ENCODE measurements at regions not wholly inside any gene's neighbourhood (a gene's known extent, or its start where the extent isn't known, plus 50 kb on each side); places are given as distances from the start of the nearest gene placed in this dataset.

GRCh38 chr2:146458585-146458984, 1386.2 kb upstream of the ACVR2A start:
- TF ChIP-seq CTCF (IDR thresholded peaks at IDR 0.05 in 2 of 3, conservative IDR thresholded peaks at IDR 0.05 in 1 of 3; ENCODE audit: borderline replicate concordance in 1 of 3, insufficient read depth in 1 of 3, low read depth in 2 of 3, low read length in 2 of 3) (no peak), CEBPB (IDR thresholded peaks at IDR 0.05; ENCODE audit: low read depth) (no peak), POLR2A (IDR thresholded peaks at IDR 0.05; ENCODE audit: borderline replicate concordance, extremely low read depth, insufficient read depth, insufficient read length) (no peak), REST (IDR thresholded peaks at IDR 0.05; ENCODE audit: low read depth) (no peak), EZH2phosphoT487 (IDR thresholded peaks at IDR 0.05; ENCODE audit: borderline replicate concordance) (no peak), YY1 (IDR thresholded peaks at IDR 0.05; ENCODE audit: extremely low read depth, insufficient replicate concordance, low read depth, low read length) (no peak), TCF7L2 (IDR thresholded peaks at IDR 0.05; ENCODE audit: borderline replicate concordance, extremely low read depth, insufficient read depth, insufficient read length) (no peak)
